Stimulated activated CD8-positive, alpha-beta memory T cell treated with anti-CD3 and anti-CD28 coated beads, Interleukin-2, amount 100 ng/mL, for 48 hours (primary cell): ENCODE measurements at regions not wholly inside any gene's neighbourhood (a gene's known extent, or its start where the extent isn't known, plus 50 kb on each side); places are given as distances from the start of the nearest gene placed in this dataset.

Source experiments
- DNase-seq, 2 donors: peaks; one replicate each; pipeline ENCODE4 v3.0.0-alpha.2; 2020; ENCODE audit warnings: low read depth in 2 of 2

DNA sequence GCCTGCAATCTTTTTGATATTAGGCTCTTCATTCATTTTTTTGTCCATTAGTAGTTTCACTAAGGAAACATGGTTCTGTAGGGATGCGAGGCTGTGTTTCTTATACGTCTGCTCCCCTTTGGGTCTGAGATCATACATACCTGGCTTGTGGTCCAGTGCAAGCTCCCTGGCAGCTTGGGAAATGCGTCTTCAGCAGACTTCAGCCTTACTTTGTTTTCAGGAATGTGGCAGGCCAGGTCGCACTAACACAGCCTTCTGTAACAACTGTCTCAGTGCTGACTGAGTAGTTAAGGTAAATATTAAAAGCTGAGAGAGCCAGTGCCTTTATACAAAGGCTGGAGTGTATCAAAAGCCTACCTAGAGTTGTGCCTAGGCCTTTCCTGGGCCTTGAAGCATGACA, 970.5 kb upstream of the EEF2KMT start:
- DNase-seq: no peak

DNA sequence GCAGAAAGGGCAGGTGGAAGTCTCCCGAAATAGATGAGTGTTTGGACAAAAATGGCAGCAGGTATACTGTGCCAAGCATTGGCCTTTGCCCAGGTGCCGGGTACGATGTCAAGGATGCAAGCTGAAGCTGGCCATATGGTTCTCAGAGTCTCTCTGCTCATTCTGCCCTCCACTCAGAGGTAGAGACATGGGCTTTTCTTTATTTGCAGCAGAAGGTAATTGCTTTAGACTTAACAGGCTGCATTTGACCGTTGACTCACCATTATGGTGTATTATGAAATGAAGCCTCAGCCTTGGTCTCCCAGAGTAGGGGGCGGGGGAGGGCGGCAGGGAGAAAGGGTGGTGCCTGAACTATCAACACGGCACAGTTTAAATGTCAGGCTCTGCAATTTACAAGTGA, 969.1 kb upstream of the EEF2KMT start:
- DNase-seq: no peak

DNA sequence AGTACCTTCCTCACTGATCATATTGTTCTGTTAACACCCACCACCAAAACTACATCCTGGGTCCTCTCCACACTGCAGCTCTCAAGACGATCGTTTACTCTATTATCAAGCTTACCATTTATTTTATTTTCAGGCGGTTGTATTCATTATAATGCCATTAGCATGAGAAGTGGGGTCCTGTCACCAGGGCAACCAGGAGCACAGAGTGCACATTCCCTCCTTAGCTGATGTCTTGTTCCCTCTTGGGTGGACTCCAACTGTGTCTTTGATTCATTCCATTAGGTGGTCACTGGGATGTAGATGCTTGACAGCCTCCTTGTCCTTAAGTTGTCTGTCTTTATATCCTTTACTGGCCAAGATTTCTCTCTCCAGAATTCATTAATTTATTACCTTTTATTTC, 965.9 kb upstream of the EEF2KMT start:
- no peak for DNase-seq

DNA sequence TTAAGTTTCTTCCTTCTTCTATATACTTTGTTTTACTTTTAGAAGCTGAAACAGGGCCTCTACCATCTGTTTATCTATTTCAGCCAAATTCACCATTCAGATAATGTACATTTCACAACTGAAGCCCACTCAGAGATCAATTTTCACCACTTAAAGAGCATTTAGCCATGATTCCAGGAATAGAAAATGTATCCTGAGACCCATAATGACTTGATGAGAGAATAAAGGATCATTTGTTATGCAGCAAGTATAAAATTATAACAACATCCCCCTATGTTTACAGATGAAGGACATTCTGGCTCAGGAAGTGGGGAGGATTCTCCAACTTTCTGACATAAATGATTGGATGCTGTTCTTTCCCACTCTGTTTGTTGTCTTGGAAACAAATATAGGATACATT, 962.1 kb upstream of the EEF2KMT start:
- no peak for DNase-seq

DNA sequence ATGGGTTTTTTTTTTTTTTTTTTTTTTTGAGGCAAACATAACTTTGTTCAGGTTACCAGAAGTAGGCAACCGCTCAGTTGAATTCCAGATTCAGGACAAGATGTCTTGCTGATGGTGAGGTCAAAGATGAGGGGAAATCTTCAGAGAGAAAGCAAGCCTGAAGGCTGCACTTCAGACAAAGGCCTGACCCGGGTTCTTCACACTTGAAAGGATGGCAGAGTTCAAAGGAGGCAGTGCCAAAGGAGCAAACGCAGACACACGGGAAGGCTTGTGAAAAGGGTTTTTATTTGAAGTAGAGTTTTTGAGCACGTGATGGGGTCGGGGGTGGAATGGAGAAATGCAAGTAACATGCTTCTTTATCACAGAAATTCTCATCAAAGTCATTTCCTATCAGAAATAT, 960.2 kb upstream of the EEF2KMT start:
- DNase-seq: no peak

DNA sequence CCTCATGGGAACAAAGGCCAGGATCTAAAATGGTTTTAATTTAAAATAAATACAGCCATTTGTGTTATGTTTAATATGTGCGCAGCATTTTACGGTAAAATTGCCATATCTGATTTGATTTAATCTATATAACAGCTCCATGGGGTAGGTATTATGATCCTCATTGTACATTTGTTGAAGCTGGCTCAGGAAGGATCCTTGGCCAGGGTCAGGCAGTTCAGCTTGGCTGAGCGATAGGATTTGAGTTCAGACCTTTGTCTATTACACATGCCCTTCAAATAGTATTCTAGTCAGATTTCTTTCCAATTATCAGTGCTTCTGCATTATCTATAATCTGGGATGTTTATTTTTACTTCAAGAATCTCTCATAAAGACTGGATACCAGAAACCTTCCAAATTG, 950.4 kb upstream of the EEF2KMT start:
- DNase-seq: no peak

DNA sequence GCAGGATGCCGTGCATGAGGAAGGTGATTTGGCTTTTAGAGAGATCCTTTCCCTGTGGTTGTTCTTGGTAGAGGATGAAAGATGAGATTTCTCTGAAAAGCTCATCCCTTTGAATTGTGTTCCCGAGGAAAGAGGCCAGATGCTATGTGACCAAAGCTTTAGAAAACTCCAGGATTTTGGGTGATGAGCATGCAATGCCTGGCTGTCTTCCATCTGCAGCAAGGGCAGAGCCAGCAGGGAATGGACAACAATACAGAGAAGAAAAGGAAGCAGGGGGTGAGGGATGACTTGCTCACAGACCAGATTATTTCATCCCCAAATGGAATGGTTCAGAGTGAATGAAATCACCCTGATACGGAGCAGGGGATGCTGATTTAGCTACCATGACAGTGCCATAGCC, 949.7 kb upstream of the EEF2KMT start:
- DNase-seq: no peak

DNA sequence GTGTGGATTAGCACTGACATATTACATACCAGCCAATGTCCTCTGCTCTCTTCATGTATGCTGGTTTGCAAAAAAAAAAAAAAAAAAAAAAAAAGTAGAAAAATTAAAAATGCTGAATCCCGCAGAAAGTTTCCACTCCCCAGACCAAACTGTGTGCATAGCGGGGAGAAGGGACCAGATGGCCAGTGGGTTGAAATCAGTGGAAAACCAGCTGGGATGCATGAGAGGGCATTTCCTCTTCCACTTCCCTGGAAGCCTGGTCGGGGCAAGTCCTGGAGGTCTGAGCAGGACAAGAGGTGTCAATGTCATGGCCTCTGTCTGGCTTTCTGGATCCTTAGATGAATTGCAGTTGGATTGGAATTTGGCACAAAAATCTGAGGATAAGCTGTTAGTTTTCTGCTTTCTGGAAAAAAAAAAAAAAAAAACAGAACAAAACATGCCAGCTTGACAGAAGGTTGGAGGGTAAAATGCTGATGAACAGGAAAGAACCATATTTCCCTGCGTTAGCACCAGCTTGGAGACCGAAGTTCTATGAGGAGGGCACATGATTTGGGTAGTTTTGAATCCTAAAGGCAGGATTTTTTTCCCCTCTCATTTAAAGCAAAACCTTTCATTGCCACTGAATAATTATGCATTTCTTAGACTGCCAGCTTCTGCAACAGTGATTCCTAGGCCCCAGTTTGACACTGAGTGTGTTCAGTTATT, 941.5 kb upstream of the EEF2KMT start:
- DNase-seq: no peak

DNA sequence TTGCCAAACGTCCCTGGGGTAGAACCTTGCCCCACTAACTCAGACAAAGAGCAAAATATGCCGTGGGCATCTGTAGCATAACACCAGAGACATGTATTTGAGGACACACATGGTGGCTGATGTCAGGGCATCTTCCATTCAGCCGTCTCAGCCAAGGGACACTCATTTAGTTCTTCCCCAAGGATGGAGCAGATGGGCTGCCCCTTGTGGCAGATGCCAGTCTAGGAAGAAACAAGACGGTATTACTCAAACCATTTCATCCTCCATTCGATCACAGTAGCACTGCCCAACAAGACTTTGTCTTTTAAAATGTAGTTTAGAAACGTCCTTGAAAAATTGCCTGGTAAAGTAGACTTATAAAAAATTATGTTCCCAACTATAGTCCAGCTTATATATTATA, 937.6 kb upstream of the EEF2KMT start:
- no peak for DNase-seq

DNA sequence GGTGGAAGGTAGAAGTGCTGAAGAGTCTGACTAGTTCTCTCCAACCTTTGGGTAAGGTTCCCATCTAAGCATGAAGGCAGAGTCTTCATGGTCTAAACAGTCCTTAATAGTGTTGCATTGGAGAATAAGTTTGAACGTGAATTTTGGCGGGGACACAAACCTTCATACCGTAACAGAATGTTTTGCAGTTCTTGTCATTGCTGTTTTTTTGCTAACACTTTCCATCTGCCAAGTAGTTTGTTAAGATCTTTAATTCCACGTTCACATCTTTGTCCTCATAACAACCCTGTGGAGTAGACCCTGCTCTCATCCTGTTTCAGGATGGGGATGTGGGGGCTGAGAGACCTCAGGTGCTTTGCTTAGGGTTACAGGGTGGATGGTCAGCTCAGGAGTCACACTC, 936.9 kb upstream of the EEF2KMT start:
- no peak for DNase-seq

DNA sequence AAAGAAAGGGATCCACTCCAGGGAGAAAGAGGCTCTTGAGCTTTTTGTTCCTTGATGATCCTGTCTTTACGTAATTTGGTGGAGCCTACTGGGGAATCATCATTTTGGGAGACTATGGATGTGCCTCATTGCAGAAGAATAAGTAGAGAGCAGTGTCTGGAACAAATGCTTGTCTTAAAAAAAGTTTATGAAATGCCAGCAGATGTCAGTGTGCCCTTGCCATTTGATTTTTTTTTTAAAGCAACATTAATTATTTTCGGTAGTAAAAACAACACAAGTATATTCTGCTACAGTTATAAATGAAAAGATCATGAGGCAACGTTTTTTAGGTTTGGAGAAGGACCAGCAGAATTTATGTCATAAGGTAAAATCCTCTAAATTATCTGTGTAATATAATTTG, 934.8 kb upstream of the EEF2KMT start:
- no peak for DNase-seq

DNA sequence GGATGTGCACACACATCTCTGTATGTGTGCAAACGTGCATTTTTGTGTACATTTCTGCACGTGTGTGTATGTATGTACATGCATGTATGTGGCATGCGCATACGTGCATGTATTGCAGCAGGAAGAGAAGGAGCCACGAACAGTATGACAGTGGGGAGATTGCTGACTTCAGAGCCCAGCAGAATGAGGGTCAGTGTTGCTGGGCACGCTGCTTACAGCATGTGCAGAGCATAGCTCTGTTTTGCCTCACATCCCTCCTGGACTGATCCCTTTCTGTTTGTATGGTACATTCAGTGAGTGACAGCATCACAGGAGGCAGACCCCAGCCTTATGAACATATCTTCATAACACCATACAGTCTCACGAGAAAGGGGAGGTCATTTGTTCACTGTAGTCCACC, 934.0 kb upstream of the EEF2KMT start:
- DNase-seq: no peak

DNA sequence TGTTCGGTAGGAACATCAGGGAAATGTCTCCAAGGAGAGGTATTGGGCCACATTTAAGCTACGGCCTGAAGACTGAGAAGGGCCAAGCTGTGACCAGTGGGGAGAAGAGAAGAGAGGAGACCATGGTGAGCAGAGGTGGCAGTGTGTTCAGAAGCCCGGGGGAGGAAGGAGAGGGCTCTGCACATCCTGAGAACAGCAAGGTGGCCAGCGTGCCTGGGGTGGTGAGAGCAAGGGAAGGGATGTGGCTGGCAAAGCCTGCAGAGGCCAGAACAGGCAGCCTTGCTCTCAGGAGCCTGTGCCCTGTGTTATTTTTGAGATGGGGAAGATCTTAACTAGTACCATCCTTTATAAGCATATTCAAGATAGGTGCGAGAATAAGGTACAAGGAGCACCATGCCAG, 933.5 kb upstream of the EEF2KMT start:
- DNase-seq: no peak

DNA sequence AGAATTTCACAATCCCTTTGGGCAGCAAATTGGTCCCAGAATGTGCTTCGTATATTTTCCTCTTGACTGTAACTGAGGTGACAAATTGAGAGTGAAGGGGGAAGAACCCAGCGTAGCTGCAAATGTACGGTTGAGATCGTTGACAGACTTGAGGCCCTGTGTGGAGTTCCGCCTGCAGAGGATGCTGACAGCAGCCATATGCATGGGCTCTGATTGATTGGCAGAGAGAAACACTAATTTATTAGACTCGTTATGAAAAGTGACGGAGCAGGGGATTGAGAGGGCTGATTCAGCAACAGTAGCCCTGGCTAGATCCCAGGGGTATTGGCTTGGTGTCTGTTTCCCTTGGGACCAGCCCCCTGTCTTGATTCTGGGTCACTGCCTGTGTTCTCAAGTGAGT, 930.1 kb upstream of the EEF2KMT start:
- DNase-seq: no peak

DNA sequence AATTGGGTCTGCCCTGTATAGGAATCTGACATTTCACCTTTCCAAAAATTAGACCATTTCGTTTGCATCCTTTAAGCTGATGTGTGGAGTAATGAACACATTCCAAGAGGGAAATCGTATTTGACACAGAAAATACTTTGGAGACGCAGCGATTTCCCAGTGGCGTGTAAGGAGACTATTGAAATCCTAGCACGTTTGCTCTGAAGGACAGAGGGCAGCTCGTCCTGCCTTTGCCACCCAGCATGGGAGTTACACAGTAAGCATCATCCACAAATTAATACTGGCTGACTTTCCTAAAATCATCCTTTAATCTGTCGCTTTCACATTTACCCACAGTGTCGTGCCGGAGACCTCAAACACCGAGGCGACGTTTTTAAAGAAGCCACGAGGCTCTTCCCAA, 925.9 kb upstream of the EEF2KMT start:
- no peak for DNase-seq

DNA sequence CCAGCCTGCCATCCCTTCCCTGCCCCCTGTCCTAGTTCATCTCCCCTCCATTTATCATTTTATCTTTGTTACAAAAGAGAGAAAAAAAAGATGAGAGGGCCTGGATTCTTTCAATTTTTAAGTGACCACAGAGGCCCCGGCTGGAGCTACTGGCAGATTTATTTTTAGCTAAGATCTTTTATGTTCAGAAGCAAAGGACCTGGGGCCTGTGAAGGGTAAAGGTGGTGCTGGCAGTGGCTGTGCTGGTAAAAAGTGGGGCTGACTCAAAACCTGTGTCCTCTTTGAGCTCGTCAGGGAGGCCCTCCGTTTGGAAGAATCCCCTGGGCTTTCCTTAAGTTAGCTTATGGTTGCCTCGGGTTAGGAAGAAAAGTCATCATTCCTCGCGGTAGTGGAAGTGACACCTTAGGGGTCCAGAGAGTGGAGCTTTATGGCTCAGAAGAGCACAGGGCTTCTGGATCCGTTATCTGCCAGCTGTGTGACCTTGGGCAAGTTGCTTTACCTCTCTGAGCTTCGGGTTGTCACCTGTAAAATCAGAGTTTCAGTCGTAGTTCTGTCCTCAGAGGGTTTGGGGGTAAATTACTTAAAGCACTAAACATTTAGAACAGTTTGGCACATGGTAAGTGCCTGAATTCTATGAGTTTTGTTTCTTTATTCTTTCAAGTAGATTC, 923.8 kb upstream of the EEF2KMT start:
- no peak for DNase-seq

DNA sequence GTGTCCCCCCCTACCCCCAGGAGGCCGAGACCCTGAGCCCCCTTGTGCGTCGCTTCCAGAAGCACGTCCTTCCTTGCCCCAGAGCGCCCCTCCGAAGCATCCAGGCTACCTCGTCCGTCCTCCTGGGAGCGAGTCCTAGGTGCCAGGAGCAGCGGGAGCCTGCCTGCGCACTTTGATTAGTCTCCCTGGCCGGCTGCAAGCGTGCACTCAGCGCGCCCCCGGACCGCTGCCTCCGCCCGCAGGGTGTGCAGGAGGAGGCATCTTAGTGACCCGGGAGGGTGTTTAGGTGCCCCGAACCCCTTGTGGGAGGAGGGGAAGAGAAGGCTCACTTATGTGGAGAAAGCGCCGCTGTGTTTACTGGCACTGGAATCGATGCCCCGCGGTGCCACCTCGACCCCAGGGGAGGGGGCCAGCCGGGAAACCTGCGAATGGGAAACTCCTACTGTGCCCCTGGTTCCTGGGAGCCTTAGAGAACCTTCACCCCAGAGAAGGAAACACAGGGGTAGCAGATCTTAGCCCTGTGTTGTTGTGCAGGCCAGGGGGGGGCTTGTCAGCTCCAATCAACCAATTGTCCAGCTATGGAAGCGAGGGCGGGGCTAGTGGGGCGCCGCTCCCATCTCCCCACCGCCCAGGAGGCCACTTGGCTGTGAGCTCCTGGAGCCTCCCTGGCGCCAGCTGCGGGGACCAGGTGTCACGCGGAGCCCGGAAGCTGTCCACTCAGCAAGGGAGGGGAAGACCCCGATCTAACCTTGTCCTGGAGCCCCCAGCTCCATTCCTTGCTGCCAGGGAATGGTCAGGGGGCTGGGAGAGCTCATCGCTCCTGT, 922.8 kb upstream of the EEF2KMT start:
- DNase-seq: no peak

DNA sequence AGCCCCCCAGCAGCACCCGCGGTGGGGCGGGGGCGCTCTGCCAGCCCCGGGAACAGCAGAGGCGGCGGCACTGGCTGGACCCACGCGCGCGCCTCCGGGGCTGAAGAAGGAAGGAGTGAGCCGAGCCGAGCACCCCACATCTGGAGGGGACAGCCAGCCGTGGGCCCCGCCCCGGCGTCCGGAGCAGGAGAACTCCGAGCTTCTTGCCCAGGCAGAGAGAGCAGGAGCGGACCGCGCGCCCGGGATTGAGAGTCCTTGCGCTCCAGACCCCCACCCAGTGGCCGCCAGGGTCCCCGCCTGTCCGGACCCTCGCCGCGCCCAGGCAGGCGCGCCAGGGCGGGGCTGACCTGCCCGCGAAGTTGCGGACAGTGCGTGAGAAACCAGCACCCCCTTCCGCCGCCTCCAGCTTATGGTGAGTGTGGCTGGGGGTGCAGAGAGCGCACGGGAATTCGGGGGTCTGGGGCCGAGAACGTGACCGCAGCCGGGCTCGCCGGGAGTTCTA, 921.9 kb upstream of the EEF2KMT start:
- DNase-seq: no peak

DNA sequence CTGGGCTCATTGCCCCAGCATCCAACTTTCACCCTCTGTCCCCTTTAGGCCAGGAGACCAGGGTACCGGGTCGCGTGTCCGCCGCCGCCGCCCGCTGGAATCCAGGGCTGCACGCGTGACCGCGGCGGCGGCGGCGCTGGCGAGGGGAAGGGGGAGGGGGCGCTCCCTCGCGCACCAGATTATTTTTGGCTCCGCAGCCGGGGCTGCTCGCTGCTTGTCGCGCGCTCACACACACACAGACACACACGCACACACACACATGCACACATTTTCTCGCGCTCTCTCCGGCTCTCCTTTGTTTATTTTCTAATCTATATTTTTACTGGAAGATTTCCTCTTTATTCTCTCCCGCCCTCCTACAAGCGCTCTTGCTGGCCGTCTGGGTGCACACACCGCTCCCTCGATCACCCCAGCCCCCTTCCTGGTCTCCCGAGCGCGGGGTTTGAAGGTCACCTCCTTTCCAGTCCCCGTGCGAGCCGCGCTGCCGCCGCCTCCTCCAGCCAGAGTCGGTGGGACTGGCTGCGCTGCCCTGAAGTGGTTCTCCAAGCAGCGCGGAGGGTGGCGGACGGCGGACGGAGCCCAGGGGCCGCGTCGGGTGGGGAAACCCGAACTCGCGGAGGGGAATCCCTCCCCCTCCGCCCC, 921.4 kb upstream of the EEF2KMT start:
- no peak for DNase-seq

DNA sequence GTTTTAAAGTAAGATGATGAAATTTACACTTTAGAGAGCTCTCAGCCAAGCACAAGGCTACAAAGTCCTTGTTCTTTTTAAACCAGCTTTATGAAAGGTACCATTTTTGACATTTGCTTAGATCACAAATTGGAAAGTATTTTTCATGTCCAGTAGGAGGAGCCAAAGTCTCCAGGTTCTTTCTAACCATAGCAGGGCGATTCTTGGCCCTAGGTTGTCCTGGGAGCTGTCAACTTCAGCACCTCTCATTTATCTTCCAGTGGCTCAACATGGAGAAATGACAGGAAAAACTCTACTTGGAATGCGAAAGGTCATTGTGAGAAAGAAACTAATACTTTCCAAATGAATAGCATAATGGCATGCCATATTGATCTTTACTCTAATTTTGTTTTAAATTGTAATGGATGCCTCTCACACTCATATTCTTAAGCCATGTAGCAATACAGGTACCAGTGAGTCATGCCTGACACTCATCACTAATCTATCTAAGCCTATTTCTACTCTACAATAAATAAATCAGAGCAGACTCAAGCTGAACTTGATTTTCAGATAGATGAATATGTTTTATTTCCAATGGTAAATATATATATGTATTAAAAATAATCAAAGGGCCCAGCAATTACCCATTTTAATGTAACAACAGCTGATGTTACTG, 919.1 kb upstream of the EEF2KMT start:
- no peak for DNase-seq

DNA sequence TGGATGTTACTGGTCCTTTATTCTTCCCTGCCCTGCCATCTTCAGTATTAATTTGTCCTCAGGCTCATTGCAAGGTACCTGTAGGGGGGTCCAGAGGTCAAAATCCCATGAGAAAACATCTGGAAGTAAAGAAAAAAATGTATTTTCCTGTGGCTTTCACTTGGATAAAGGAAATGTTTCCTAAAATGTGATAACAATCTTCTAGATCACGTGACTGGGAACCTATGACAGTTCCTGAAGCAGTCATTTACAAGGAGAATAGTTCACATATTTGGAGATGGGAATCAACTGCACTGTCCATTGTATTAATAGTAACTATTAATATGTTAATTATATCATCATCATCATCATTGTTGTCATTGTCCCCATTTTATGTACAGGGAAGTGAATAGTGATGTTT, 915.1 kb upstream of the EEF2KMT start:
- DNase-seq: no peak

DNA sequence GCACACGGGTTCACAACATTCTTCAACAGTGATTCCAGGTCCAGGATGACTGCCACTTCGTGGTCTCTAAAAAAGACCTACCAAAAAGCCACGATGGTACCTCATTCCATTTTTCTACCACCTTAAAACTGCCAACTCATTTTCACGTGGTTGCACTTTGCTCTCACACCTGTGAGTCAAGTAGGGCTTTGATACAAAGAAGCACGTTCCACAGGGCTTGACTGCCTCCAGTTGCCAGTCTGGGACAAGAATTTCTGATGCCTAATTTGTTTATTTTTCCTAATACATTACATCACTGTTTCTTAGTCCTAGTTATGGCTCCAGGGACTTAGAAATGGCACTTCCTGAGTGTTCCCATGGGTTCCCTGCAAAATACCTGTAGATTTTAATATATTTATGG, 911.6 kb upstream of the EEF2KMT start:
- no peak for DNase-seq
